ENCODE measurements at regions not wholly inside any gene's neighbourhood (a gene's known extent, or its start where the extent isn't known, plus 50 kb on each side); places are given as distances from the start of the nearest gene placed in this dataset.
A peak's percentile ranks its signal among the peaks of the same experiment; 100 is the strongest.
"Not testable (repeated sequence)": the region's sequence is repeated elsewhere in the genome, so short reads cannot be mapped to it uniquely, and the experiment has no call there.

DNA sequence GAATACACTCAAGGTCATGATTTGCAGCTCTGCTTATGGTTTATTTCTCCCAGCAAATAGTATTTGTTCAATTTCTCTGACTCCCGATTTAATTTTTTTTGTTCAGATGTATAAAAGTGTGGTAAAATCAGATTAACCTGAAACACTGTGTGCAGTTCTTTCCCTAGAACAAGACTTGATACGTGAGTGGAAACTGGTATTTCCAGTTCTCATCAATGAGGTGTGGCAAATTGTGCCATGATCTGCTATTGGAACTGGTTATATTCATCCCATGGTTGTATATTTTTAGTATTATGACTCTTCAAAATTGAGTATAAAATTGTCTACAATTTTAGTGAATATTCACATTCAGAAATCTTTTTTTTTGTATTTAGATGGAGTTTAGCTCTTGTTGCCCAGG, 76.8 kb upstream of the IVNS1ABP start:
- DNase-seq = no peak

DNA sequence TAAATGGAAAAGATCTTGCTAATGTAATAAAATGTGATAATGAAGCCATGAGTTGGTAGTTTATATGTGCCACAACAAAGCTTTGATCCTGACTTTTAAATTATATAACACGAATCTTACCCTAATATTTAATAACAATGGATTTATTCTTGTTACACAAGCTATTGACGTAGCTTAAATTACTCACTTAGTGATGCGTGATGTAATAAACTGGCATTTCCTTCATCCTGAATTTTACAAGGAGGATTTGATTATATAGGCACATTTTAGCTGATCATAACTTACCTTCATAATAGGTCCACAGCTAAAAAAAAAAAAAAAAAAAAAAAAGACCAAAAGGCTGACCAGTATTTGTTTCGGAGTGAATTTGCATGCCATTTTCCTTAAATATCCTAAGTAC, 76.2 kb upstream of the IVNS1ABP start:
- no peak for DNase-seq

DNA sequence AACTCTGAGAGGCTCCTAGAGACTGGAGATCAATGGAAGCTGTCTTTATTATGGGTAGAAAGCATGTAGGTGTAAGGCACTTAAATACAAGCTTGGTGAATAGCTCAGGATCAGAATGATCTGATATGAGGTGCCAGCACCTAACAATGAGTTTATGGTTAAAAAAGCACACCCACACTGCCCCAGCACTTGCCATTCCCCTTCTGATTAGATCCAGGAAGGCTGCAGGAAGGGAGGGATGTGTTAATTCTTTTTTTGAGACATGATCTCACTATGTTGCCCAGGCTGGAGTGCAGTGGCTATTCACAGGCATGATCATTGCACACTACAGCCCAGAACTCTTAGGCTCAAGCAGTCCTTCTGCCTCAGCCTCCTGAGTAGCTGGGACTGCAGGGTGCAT, 71.8 kb upstream of the IVNS1ABP start:
- no peak for DNase-seq

DNA sequence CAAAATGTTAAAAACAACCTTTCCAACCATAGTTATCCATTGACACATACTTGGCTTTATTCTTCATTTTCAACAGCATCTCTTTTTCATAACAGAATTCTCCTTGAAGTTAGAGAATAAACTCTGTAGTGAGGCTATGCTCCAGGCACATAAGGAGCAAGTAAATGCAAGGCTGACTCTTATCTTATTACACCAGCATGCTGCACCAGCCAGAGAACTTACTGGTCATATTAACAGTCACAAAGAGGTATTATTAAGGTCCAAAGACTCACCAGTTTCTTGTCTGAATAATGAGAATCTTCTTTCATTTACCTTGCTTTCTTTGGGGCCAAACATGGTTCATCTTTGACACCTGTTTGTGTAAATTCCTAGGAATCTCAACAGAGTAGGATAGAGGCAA, 71.3 kb upstream of the IVNS1ABP start:
- DNase-seq = no peak

DNA sequence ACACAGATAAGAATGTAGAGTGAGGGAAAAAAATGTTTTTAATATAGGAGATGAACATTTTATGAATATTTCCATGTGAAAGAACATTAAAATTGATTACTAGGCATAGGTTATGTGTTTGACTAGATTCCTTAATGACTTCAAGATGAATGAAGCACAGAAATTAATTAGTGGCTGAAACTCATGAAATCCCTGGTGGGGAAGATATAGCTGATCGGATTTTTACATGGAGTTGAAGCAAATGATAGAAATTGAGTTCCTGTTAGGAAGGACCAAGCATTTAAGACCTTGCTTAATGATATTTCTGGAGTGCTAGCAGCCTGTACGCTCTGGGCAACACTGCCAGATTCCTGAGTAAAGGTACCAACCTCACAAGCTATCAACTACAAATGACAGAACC, 68.9 kb upstream of the IVNS1ABP start:
- DNase-seq = no peak

DNA sequence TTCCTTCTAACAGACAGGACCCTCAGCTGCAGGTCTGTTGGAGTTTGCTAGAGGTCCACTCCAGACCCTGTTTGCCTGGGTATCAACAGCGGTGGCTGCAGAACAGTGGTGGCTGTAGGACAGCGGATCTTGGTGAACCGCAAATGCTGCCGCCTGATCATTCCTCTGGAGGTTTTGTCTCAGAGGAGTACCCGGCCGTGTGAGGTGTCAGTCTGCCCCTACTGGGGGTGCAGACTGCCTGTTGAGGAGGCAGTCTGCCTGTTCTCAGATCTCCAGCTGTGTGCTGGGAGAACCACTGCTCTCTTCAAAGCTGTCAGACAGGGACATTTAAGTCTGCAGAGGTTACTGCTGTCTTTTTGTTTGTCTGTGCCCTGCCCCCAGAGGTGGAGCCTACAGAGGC, 66.8 kb upstream of the IVNS1ABP start:
- not testable (repeated sequence) for DNase-seq

DNA sequence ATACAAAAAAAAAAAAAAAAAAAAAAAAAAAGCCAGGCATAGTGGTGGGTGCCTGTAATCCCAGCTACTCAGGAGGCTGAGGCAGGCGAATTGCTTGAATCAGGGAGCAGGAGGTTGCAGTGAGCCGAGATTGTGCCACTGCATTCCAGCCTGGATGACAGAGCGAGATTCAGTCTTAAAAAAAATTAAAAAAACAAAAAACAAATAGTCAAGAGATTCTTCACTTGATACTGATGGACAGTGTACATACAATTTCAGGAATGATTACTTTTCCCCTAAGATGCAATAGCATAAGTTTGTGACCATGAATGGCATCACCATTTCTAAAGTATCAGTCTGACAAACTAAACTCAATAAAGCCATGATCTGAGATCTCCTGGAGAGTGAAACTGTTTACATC, 60.8 kb upstream of the IVNS1ABP start:
- no peak for DNase-seq

DNA sequence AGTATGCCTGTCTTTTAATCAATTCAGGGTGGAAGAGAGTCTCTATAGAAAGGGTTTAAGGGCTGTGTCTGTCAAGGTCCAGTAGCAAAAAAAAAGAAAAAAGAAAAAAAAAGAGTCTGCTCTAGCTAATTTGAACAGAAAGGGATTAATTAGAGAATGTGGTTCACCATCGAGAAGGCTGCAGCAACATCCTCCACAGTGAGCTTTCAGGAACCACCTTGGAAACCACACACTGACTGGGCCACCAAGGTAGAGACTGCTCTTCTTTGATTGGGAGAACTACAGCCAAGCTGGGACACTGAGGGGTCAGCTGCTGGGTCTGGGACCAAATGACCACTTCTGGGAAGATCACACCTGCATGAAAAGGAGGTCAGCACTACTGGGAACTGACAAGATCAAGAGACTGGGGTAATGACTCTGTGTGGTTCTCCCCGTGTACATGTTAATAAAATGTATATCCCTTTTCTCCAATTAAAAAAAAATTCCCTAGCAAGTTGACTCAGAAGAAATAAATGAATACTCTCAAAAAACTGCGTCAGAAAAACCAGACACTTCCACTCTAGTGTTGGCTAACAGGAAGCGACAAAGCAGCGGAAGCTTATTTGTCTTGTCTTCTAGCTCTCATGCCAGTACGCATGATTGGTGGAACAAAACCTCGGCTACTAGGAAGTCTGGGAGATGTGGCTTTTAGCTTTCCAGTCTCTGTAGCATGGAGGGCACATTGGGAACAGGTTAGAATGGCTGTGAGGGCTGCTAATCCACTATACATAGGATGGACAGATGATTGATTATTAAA, 60.0 kb upstream of the IVNS1ABP start:
- DNase-seq = peak; percentile 87

DNA sequence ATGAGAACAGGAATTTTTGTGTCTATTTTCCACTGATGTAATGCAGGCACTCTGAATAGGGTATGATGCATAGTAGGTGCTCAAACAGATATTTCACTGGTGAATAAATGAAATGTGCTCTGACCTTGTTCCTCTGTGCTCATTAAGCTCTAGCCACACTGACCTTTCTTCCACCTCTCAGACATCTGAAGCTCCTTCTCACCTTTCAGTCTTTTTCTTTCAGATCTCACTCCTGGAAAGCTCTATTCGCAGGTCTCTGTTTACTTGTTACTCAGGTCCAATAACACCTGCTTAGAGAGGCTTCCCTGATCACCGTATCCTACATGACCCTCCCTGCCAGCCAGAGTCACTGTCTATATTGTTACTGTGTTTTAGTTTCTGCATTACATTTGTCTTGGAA, 59.2 kb upstream of the IVNS1ABP start:
- DNase-seq = no peak

DNA sequence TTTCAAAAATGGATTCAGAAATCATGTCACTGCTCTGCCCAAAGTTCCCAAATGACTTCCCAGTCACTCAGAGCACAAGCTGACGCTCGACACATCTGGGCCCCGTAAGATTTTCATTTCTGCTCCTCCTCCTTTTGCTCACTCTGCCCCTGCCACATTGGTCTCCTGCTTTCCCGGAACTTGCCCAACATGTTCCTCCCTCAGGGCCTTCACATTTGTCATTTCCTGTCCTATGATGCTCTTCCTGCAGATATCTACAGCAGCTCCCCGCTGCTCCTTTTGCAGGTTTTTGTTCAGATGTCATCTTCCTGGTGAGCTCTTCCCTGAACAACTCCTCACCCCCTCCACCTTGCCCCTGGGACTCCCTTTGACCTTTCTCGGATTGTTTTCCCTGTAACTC, 58.5 kb upstream of the IVNS1ABP start:
- DNase-seq = peak; percentile 55

DNA sequence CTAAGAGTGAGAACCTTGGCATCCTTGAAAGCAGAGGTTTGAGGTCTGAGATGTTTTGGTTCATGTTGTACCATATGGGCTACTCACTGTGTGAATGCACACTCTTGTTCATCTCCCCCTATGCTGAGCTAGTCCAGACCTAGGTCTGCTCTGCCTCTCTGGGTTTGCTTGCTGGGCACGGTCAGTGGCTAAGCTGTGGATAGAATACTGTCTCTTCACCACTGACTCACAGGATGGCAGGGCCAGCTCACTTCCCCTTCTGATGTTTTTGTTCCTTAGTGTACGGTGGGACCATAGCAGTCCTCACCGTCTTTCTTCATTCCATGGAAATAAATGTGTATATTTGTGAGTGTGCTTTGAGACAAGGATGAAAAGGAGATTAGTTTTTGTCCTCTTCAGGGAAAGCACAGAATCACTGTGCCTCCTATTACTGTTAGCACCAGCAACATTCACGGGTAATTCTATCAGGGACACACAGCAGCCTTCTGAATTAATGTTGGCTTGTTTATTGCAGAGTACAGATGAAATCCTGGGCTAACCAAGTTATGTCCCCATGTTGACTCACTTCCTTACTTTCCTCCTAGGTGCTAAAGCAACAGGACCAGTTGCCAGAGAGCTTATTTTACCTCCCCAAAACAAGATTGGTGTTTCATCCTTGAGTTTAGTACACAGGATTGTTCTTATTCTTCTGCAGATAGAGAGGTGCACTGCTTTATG, 56.9 kb upstream of the IVNS1ABP start:
- DNase-seq = peak; percentile 42

DNA sequence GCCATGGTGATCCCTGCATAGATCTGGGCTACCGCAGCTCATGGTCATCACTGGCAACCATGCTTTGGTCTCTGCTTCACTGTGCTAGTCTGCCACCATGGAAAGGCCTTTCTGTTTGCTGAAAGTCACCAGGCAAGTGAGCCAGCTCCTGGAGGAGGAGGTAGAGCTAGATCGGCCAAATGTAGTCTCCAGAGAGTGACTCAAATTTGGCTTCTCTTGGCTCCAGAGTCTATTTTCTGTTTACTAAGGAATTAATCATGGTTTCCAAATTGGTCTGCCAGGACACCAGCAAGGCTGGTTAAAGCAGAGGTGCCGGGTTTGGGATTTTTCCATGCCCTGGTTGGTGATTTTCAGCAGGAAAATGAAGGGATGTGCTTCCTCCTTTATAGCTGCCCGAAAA, 52.7 kb upstream of the IVNS1ABP start:
- no peak for DNase-seq

DNA sequence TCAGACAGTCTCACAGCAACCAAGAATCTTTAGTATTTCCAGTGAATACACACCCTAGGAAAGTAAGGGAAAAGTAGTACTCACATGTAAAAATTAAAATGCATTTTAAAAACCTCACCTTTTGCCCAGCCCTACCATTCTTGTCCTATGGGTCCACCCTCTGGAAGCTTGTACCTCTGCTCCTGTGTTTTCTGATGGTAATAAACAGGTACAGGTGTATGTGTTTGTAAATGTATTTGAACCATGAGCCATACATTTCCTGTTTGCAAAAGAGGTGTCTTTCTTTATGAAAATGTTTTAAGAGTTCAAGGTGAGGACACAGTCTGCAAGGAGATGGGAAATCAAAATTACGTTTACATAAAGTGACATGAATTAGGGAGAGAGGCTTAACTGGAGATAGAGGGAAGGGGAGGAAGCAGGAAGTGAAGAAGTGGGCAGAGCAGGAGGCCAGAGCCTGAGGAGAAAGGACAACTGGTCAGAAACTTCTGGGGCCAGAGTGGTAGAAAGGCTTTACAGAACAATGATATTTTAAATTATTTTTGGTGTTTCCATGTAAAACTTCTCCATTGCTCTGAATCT, 52.0 kb upstream of the IVNS1ABP start:
- no peak for DNase-seq

DNA sequence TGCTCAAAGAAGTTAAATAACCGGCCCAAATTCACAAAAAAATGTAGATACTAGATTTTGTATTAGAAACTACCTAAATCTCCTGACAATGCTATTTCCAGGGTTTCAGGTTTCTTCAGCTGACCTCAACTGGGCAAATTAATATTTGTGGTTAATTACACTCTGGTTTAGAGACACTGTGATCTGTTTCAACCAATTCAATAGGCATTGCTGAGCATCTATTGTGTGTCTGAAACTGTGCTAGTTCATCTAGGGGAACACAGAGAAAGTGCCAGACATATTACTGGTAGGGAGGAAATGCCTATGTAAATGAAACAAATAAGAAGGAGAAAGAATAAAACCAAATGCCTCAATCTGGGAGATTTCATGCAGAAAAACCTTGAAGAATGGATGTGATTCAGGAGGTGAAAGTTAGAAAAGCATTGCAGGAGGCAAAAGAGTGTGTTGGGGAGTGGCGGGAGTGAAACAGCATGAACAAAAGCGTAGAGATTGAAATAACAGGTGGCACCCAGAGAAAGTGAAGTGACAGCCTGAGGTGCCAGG, 51.3 kb upstream of the IVNS1ABP start:
- no peak for DNase-seq

DNA sequence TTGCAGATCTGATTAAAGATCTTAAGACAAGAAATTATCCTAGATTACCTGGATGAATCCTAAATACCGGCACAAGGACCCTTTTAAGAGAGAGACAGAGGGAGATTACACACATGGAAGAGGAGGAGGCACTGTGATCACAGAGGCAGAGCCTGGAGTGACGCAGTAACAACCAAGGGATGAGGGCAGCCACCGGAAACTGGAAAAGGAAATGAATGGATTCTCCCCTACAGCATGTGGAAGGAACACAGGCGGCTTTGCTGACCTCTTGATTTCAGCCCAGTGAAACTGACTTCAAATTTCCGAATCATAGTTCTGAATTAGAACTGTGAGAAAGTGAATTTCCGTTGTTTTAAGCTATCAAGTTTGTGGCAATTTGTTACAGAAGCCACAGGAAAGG, 50.2 kb upstream of the IVNS1ABP start:
- no peak for DNase-seq
